MM.1S (cell line): ENCODE measurements at regions not wholly inside any gene's neighbourhood (a gene's known extent, or its start where the extent isn't known, plus 50 kb on each side); places are given as distances from the start of the nearest gene placed in this dataset.

Source experiments
- EZH2phosphoT487 ChIP-seq: fragments of 300-600 bp; sonication (generic); IDR thresholded peaks from 2 replicates; pipeline ENCODE4 v1.6.1; 2018; ENCODE audit warnings: antibody characterized with exemption, low read length
- TF ChIP-seq, protein P1 (sequence below): fragments of 300-600 bp; sonication (generic); IDR thresholded peaks from 2 replicates; pipeline ENCODE4 v1.5.1; 2016; ENCODE audit warnings: antibody characterized with exemption, low read length, mixed read lengths

- TF ChIP-seq, protein P1, sequence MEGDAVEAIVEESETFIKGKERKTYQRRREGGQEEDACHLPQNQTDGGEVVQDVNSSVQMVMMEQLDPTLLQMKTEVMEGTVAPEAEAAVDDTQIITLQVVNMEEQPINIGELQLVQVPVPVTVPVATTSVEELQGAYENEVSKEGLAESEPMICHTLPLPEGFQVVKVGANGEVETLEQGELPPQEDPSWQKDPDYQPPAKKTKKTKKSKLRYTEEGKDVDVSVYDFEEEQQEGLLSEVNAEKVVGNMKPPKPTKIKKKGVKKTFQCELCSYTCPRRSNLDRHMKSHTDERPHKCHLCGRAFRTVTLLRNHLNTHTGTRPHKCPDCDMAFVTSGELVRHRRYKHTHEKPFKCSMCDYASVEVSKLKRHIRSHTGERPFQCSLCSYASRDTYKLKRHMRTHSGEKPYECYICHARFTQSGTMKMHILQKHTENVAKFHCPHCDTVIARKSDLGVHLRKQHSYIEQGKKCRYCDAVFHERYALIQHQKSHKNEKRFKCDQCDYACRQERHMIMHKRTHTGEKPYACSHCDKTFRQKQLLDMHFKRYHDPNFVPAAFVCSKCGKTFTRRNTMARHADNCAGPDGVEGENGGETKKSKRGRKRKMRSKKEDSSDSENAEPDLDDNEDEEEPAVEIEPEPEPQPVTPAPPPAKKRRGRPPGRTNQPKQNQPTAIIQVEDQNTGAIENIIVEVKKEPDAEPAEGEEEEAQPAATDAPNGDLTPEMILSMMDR = no peak
- no peak for TF ChIP-seq EZH2phosphoT487
Observed at GRCh38 chr7:85322252-85322651, 135.4 kb upstream of the SEMA3D start.
